ENCODE measurements at regions not wholly inside any gene's neighbourhood (a gene's known extent, or its start where the extent isn't known, plus 50 kb on each side); places are given as distances from the start of the nearest gene placed in this dataset.

DNA sequence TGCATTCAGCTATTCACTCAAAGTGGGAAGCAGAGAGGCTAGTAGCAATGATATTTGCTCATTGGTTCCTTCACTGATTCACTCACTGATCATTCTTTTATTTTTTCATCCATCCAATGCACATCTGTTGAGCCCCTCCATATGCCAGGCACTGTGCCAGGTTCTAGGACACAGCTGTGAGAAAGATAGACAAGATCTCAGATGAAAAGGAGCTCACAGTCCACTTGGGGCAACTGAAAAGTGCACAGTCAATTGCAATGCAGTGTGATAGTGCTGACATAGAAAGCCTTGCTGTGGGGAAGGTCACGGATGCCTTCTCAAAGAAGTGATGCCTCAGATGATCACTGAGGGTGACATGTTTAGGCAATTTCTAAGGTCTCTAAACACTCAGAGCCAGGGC, 262.3 kb downstream of the PTEN start:
- TF ChIP-seq, protein P1, sequence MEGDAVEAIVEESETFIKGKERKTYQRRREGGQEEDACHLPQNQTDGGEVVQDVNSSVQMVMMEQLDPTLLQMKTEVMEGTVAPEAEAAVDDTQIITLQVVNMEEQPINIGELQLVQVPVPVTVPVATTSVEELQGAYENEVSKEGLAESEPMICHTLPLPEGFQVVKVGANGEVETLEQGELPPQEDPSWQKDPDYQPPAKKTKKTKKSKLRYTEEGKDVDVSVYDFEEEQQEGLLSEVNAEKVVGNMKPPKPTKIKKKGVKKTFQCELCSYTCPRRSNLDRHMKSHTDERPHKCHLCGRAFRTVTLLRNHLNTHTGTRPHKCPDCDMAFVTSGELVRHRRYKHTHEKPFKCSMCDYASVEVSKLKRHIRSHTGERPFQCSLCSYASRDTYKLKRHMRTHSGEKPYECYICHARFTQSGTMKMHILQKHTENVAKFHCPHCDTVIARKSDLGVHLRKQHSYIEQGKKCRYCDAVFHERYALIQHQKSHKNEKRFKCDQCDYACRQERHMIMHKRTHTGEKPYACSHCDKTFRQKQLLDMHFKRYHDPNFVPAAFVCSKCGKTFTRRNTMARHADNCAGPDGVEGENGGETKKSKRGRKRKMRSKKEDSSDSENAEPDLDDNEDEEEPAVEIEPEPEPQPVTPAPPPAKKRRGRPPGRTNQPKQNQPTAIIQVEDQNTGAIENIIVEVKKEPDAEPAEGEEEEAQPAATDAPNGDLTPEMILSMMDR (IDR thresholded peaks at IDR 0.05; ENCODE audit: low read depth, low read length) = no peak
- Histone ChIP-seq H3K4me3 (no peak overlapping the region), H3K4me1 (ENCODE audit: low read depth) (no peaks in the 10 kb centered on the region), H3K9me3 (ENCODE audit: low read depth) (no peaks in the 10 kb centered on the region), H3K27me3 (no peaks in the 10 kb centered on the region), H3K36me3 (no peaks in the 10 kb centered on the region), H3K27ac (no peak overlapping the region)
- DNase-seq (ENCODE audit: low read depth in 1 of 2, low spot score in 1 of 2) = no peak

GRCh38 chr10:88126699-88127098, 263.3 kb downstream of the PTEN start:
- TF ChIP-seq, protein P1 (IDR thresholded peaks at IDR 0.05; ENCODE audit: low read depth, low read length) = no peak
- Histone ChIP-seq H3K4me1 (ENCODE audit: low read depth) (no peaks in the 10 kb centered on the region), H3K27me3 (no peaks in the 10 kb centered on the region), H3K9me3 (ENCODE audit: low read depth) (no peaks in the 10 kb centered on the region), H3K4me3 (no peak overlapping the region), H3K27ac (no peak overlapping the region), H3K36me3 (no peaks in the 10 kb centered on the region)
- DNase-seq (ENCODE audit: low read depth in 1 of 2, low spot score in 1 of 2) = no peak

GRCh38 chr10:88127269-88127668, 263.8 kb downstream of the PTEN start:
- TF ChIP-seq, protein P1 (IDR thresholded peaks at IDR 0.05; ENCODE audit: low read depth, low read length) = no peak
- no peak for DNase-seq (ENCODE audit: low read depth in 1 of 2, low spot score in 1 of 2)
- Histone ChIP-seq H3K36me3 (no peaks in the 10 kb centered on the region), H3K4me1 (ENCODE audit: low read depth) (no peaks in the 10 kb centered on the region), H3K27ac (no peak overlapping the region), H3K9me3 (ENCODE audit: low read depth) (no peaks in the 10 kb centered on the region), H3K4me3 (no peak overlapping the region), H3K27me3 (no peaks in the 10 kb centered on the region)

DNA sequence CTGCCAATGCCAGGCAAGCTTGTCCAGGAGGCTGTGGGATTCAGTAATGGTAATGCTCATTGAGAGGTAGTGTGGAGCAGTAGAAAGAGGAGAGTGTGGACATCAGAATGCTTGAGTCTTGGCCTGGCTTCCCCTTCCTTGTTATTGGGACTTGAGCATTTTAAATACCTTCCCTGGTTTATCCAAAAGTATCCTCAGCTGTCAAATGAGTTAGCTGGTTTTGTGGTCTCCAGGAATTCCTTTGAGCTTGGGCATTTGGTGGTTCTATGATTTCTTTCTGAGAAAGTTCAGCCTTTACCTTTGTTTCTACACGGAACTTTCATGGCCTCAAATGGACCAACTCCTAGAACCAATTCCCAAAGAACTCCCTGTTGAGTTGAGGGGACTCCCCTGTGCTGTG, 264.3 kb downstream of the PTEN start:
- Histone ChIP-seq H3K27me3 (no peaks in the 10 kb centered on the region), H3K4me3 (no peak overlapping the region), H3K9me3 (ENCODE audit: low read depth) (no peaks in the 10 kb centered on the region), H3K4me1 (ENCODE audit: low read depth) (no peaks in the 10 kb centered on the region), H3K27ac (no peak overlapping the region), H3K36me3 (no peaks in the 10 kb centered on the region)
- TF ChIP-seq, protein P1 (IDR thresholded peaks at IDR 0.05; ENCODE audit: low read depth, low read length) = no peak
- no peak for DNase-seq (ENCODE audit: low read depth in 1 of 2, low spot score in 1 of 2)

DNA sequence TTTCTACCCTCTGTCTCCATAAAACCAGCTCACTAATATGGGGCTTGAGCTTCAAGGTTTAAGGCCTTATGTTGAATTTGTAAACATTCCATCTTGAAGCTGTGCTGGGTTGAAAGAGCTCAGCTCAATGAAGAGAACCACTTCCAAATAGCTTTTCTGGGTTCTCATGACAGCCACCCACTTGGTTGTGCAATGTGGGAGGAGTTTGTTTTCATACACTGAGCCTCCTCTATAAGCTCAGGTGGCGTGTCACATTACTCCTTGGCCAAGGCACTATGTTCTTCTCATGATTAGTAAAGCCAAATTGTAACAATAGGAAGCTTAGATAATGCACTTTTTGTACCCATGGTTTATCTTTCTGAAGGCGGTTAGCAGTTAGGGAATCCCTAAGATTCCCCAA, 265.6 kb downstream of the PTEN start:
- DNase-seq (ENCODE audit: low read depth in 1 of 2, low spot score in 1 of 2) = no peak
- Histone ChIP-seq H3K36me3 (no peaks in the 10 kb centered on the region), H3K4me1 (ENCODE audit: low read depth) (no peaks in the 10 kb centered on the region), H3K4me3 (no peak overlapping the region), H3K27ac (no peak overlapping the region), H3K27me3 (no peaks in the 10 kb centered on the region), H3K9me3 (ENCODE audit: low read depth) (no peaks in the 10 kb centered on the region)
- TF ChIP-seq, protein P1 (IDR thresholded peaks at IDR 0.05; ENCODE audit: low read depth, low read length) = no peak

- Histone ChIP-seq H3K27me3 (no peaks in the 10 kb centered on the region), H3K36me3 (no peaks in the 10 kb centered on the region), H3K4me1 (ENCODE audit: low read depth) (no peaks in the 10 kb centered on the region), H3K9me3 (ENCODE audit: low read depth) (no peaks in the 10 kb centered on the region), H3K27ac (no peak overlapping the region), H3K4me3 (no peak overlapping the region)
- TF ChIP-seq, protein P1 (IDR thresholded peaks at IDR 0.05; ENCODE audit: low read depth, low read length) = no peak
- DNase-seq (ENCODE audit: low read depth in 1 of 2, low spot score in 1 of 2) = no peak
These were observed 267.5 kb downstream of the PTEN start for GRCh38 chr10:88130912-88131311.
